Activated naive CD4-positive, alpha-beta T cell treated with anti-CD3 and anti-CD28 coated beads, Interleukin-2, amount 10 ng/mL, durations not matched to agents 7 days and 5 days (primary cell): ENCODE measurements at regions not wholly inside any gene's neighbourhood (a gene's known extent, or its start where the extent isn't known, plus 50 kb on each side); places are given as distances from the start of the nearest gene placed in this dataset.

Source experiments
- CTCF ChIA-PET: fragments of 350-600 bp; sonication (Branson Sonifier 250); formaldehyde crosslinking; loops from one replicate; lab custom pipeline; 2021; ENCODE audit warnings: antibody characterized with exemption; lab: Charles Lee
- DNase-seq: peaks from one replicate; pipeline ENCODE4 v3.0.0-alpha.2; 2020
- H3K27ac Mint-ChIP-seq: one replicate; pipeline ENCODE4 v1.8.0; 2021; ENCODE audit warnings: mild to moderate bottlenecking, moderate library complexity, mixed read lengths
- H3K27me3 Mint-ChIP-seq: one replicate; pipeline ENCODE4 v1.8.0; 2021; ENCODE audit warnings: mild to moderate bottlenecking, mixed read lengths
- H3K36me3 Mint-ChIP-seq: one replicate; pipeline ENCODE4 v1.8.0; 2021; ENCODE audit warnings: mixed read lengths
- H3K4me1 Mint-ChIP-seq: one replicate; pipeline ENCODE4 v1.8.0; 2021; ENCODE audit warnings: mixed read lengths
- H3K4me3 Mint-ChIP-seq: one replicate; pipeline ENCODE4 v1.8.0; 2021; ENCODE audit warnings: mild to moderate bottlenecking, moderate library complexity, mixed read lengths
- H3K9me3 Mint-ChIP-seq: one replicate; pipeline ENCODE4 v1.8.0; 2021; ENCODE audit warnings: mixed read lengths

DNA sequence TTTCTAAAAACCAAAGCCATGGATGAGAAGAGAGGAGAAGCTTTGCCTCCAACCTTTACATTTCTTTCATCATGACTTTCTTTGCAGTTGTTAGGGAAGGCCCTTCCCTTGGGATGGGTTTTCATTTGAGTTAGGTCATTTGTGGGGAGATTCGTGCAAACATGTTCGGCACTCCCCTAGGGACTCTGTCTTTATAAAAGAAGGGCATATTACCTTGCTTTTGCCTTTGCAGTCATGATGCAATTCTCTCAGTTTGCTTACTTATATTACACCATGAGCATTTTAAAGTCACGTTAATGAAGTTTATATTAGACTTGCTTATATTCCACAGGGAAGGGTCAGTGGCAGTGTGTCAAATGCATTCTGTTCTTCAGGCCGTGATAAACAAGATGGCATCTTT lies 289.3 kb upstream of the WWC1 start:
- Mint-ChIP-seq H3K27ac (no peak overlapping the region), H3K9me3 (no peaks in the 10 kb centered on the region), H3K36me3 (no peaks in the 10 kb centered on the region), H3K4me3 (no peak overlapping the region), H3K4me1 (no peaks in the 10 kb centered on the region), H3K27me3 (no peaks in the 10 kb centered on the region)
- CTCF ChIA-PET = no interaction called here
- no peak for DNase-seq

DNA sequence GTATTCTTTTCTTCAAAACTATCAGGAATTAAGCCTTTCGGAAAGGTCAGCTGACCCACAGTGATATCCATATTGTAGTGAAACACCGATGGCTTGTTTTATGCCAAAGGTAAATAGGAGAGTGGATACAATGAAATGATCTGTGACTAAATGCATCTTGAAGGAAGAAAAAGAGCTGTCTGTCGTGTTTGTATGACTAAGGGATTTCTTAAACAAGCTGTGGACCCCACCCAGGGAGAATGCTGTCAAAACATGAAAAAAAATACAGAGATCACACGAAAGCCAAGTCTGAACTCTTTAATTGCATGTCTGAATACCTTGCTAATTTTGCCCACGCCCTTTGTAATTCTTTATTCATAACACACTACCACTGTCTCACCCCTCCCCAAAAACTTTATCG lies 286.4 kb upstream of the WWC1 start:
- Mint-ChIP-seq H3K27ac (no peak overlapping the region), H3K9me3 (no peaks in the 10 kb centered on the region), H3K27me3 (no peaks in the 10 kb centered on the region), H3K4me1 (no peaks in the 10 kb centered on the region), H3K36me3 (no peaks in the 10 kb centered on the region), H3K4me3 (no peak overlapping the region)
- CTCF ChIA-PET = no interaction called here
- no peak for DNase-seq

DNA sequence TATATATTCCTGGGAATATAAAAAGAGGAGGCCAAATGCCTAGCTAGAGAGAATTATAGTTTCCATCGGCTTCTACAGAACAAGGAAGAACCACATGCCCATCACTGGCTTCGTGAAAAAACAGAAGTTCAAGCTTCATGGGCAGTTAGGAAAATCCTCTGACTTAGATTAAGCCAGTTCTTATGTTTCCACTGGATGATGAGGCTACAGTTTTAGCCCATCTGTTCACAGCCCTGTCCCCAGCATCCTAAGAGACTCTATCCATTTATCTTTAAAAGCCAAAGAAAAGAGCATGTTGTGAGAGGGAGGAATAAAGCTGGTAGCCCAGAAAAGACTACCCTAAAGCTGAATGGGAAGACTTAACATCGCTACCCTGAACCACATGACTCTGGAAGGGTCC lies 285.5 kb upstream of the WWC1 start:
- Mint-ChIP-seq H3K27ac (no peak overlapping the region), H3K9me3 (no peaks in the 10 kb centered on the region), H3K36me3 (no peaks in the 10 kb centered on the region), H3K4me1 (no peaks in the 10 kb centered on the region), H3K4me3 (no peak overlapping the region), H3K27me3 (no peaks in the 10 kb centered on the region)
- no peak for DNase-seq
- CTCF ChIA-PET = no interaction called here

DNA sequence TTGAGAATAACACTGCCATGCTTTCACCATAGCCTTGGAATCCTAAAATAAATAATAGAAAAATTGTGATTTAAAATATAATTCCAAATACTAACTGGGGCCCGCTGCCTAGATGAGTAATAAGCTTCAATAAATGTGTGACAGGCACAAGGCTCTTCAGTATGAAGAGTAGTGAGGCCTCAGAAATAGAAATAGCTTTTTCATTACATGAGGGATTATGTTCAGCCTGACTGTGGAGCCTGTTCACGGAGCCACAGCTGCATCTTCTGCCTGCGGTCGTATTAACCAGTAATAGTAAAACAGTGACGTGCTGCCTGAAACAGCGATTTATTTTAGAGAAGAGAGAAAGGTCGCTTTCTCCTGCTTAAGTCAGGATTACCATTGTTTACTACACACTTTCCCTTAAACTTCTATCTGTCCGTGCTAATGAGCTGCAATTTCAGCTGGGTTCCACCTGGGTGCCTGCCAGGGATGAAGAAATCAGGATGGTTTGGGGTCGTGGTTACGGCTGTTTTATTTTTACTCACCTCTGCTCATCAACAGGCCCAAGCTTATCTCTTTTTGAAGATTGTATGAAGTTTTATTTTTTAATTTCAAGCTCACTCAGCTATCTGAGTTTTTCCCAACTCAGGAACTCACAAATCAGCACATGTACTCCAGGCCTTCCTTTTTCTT lies 284.9 kb upstream of the WWC1 start:
- Mint-ChIP-seq H3K4me3 (no peak overlapping the region), H3K9me3 (no peaks in the 10 kb centered on the region), H3K27ac (no peak overlapping the region), H3K27me3 (no peaks in the 10 kb centered on the region), H3K36me3 (no peaks in the 10 kb centered on the region), H3K4me1 (no peaks in the 10 kb centered on the region)
- CTCF ChIA-PET = no interaction called here
- no peak for DNase-seq

DNA sequence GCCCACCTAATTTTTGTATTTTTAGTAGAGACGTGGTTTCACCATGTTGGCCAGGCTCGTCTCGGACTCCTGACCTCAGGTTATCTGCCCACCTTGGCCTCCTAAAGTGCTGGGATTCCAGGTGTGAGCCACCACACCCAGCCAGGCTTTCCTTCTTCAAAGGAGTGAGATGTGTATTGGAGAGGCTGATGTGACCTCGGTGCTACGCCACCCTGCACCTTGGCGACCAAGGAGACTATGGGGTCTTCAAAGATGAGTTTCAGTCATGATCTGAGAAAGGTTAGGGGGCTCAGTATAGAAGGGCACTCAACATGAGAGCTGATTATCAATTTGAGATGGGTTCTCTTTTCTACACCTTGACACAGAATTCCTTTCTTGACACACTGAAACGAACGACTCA lies 284.2 kb upstream of the WWC1 start:
- H3K4me1 Mint-ChIP-seq = no peaks in the 10 kb centered on the region
- DNase-seq = no peak
- CTCF ChIA-PET = no interaction called here
- no peak overlapping the region for H3K4me3 Mint-ChIP-seq
- no peak overlapping the region for H3K27ac Mint-ChIP-seq
- H3K36me3 Mint-ChIP-seq = no peaks in the 10 kb centered on the region
- H3K27me3 Mint-ChIP-seq = no peaks in the 10 kb centered on the region
- no peaks in the 10 kb centered on the region for H3K9me3 Mint-ChIP-seq

DNA sequence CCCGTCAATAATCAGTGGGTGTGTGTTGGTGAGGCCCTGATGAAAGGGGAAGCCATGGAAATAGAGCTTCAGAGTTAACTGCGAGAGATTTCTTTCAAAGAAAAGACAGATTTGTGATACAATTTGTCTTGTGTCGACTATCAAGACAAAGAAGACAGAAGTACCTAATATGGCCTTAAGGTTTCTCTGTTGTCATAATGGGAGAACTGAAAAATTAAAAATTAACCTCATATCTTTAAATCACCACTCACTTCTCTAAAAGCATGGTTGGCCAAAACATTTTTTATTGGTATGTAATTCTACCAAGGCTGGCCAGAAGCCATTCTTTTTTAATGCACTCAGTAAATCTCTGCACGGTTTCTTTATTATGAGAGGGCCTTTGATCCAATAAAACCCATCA lies 282.9 kb upstream of the WWC1 start:
- H3K4me3 Mint-ChIP-seq = no peak overlapping the region
- H3K36me3 Mint-ChIP-seq = no peaks in the 10 kb centered on the region
- no peaks in the 10 kb centered on the region for H3K4me1 Mint-ChIP-seq
- DNase-seq = no peak
- no peak overlapping the region for H3K27ac Mint-ChIP-seq
- no peaks in the 10 kb centered on the region for H3K9me3 Mint-ChIP-seq
- no peaks in the 10 kb centered on the region for H3K27me3 Mint-ChIP-seq
- CTCF ChIA-PET = no interaction called here

DNA sequence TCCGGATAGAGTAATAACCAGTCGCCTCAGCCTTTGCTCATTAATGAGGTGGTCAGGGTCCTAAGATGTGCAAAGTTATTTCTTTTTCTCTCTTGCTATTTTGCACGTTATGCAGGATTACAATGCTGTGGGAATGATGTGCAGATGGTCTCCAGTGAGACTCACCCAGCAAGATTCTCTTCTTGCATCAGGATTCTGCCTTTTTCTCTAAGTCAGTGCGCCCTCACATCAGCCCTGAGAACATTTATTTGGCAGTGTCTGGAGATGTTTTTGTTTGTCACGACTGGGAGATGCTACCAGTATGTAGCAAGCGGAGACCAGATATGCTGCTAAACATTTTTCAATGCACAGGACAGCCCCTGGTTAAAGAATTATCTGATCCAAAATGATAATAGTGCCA lies 280.3 kb upstream of the WWC1 start:
- H3K27ac Mint-ChIP-seq = no peak overlapping the region
- no peaks in the 10 kb centered on the region for H3K27me3 Mint-ChIP-seq
- no peaks in the 10 kb centered on the region for H3K9me3 Mint-ChIP-seq
- H3K4me3 Mint-ChIP-seq = no peak overlapping the region
- CTCF ChIA-PET = no interaction called here
- H3K4me1 Mint-ChIP-seq = no peaks in the 10 kb centered on the region
- no peak for DNase-seq
- H3K36me3 Mint-ChIP-seq = no peaks in the 10 kb centered on the region

DNA sequence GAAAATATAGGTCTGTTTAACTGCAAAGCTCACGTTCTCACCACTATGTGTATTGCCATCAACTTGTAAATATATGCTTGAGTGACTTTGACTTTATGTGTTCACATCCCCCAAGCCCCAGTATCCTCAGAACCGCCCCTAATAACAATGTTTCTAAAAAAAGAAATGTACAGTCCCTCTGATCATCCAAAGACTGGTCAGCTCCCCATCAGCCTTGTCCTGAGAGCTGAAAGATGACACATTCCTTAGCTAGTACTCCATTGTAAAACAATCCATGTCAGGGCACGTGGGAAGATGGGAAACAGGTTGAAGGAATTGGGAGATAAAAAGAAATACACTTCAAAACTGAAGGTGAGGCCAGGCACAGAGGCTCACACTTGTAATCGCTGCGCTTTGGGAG lies 279.4 kb upstream of the WWC1 start:
- no peaks in the 10 kb centered on the region for H3K36me3 Mint-ChIP-seq
- H3K4me3 Mint-ChIP-seq = no peak overlapping the region
- no peak overlapping the region for H3K27ac Mint-ChIP-seq
- no peaks in the 10 kb centered on the region for H3K9me3 Mint-ChIP-seq
- DNase-seq = no peak
- H3K27me3 Mint-ChIP-seq = no peaks in the 10 kb centered on the region
- H3K4me1 Mint-ChIP-seq = no peaks in the 10 kb centered on the region
- CTCF ChIA-PET = no interaction called here

DNA sequence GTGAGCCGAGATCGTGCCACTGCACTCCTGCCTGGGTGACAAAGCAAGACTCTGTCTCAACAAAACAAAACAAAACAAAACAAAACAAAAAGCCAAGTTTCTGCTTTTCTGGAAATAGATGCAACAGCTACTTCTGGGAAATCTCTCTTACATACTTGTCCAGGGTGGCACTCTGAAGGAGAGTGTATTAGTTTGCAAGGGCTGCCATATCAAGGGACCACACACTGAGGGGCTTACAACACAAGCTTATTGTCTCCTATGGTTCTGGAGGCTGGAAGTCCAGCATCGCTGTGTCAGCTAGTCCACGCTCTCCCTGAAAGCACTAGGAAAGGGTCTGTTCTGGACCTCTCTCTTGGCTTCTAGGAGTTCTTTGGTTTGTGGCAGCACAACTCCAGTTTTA lies 277.9 kb upstream of the WWC1 start:
- H3K36me3 Mint-ChIP-seq = no peaks in the 10 kb centered on the region
- CTCF ChIA-PET = no interaction called here
- DNase-seq = no peak
- H3K27ac Mint-ChIP-seq = no peak overlapping the region
- no peaks in the 10 kb centered on the region for H3K27me3 Mint-ChIP-seq
- H3K4me3 Mint-ChIP-seq = no peak overlapping the region
- no peaks in the 10 kb centered on the region for H3K4me1 Mint-ChIP-seq
- no peaks in the 10 kb centered on the region for H3K9me3 Mint-ChIP-seq

DNA sequence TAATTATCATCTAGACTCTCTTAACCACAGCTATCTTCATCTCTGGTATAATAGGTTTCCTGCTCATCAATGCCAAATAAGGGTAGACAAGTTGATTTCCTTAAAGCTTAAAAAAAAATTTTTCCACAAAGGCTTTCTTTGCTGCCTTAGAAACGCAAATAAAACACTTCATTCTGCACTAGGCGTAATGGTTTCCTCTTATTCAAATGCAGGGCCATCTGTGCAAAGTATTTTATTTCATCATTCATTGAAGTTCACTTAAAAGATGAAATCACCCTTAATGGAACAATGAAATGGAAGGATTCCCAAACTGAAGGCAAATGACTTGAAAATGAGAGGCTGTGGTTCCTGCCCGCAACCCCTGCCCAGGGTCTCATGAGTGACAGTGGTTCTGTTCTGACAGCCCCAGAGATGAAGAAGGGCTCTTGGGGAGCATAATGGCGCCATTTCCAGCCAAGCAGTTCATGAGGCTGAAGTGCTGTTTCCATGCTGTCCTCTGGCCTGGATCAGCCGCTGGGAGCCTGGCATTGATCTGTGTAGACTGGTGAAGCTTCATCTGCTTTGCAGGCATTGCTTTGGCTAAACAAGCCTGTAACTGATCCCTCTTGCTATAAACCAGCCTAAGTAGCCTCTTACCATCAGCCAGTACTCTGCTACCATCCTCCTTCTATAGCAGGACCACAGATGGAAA lies 276.9 kb upstream of the WWC1 start:
- H3K4me3 Mint-ChIP-seq = no peak overlapping the region
- H3K4me1 Mint-ChIP-seq = no peaks in the 10 kb centered on the region
- CTCF ChIA-PET = no interaction called here
- H3K27ac Mint-ChIP-seq = no peak overlapping the region
- no peaks in the 10 kb centered on the region for H3K27me3 Mint-ChIP-seq
- DNase-seq = no peak
- H3K9me3 Mint-ChIP-seq = no peaks in the 10 kb centered on the region
- H3K36me3 Mint-ChIP-seq = no peaks in the 10 kb centered on the region

DNA sequence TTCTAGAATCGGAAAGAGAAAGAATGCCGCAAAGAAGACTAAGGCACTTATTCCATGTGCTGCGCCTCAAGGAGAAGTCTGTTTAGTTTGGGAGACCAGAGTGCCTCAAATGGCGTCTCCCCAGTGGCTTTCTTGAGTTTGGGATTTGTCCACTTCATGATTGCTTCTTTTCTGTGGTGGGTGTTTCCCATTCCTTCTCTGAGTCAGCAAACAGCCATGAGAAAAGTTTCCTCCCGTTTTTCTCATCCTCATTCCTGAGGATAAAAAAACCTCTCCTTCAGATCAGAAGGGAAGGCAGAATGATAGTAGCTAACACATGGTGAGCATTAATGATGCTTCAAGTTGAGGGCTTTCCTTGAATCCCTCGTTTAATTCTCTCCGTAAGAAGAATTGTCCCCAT lies 275.9 kb upstream of the WWC1 start:
- H3K27ac Mint-ChIP-seq = no peak overlapping the region
- DNase-seq = no peak
- H3K36me3 Mint-ChIP-seq = no peaks in the 10 kb centered on the region
- no peak overlapping the region for H3K4me3 Mint-ChIP-seq
- CTCF ChIA-PET = no interaction called here
- H3K9me3 Mint-ChIP-seq = no peaks in the 10 kb centered on the region
- no peaks in the 10 kb centered on the region for H3K4me1 Mint-ChIP-seq
- H3K27me3 Mint-ChIP-seq = peaks cover under 1% of the 10 kb centered on the region

DNA sequence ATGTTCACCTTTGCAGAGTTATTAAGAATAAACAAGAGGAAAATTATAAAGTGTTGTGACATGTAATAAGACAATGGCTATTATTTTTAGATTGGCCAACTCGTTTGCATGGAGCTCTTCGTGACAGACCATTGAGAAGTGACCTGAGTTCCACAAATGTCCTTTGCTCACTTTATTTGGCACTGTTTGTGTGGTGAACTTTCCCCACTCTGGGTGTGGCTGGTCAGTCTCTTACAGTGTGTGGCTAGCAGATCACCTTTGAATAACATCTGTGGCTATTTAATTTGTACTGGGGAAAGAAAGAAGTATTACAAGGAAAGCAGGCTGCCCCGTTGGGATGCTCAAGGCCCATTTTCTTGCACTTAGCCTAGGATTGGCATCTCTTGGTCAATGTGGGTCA lies 274.1 kb upstream of the WWC1 start:
- no peak overlapping the region for H3K27ac Mint-ChIP-seq
- H3K36me3 Mint-ChIP-seq = no peaks in the 10 kb centered on the region
- CTCF ChIA-PET = no interaction called here
- H3K9me3 Mint-ChIP-seq = no peaks in the 10 kb centered on the region
- DNase-seq = no peak
- peaks cover 3% of the 10 kb centered on the region for H3K27me3 Mint-ChIP-seq
- H3K4me1 Mint-ChIP-seq = no peaks in the 10 kb centered on the region
- H3K4me3 Mint-ChIP-seq = no peak overlapping the region

DNA sequence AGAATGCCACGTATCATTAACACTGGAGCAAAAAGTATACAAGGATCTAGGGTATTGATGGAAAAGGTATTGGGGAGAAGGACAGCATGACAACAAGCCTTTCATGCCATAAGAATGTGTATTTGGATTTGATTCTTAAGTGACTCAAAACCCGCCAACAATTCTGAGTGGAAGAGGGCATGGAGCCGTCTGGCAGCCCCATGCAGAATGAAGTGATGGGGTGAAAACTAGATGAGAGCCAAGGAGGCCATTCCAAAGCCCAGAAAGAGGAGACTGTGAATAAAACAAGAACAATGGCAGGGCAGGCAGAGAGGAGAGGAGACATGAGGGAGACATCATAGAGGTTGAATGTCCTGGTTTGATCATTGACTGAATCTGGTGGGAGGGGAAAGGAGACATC lies 272.3 kb upstream of the WWC1 start:
- H3K4me3 Mint-ChIP-seq = no peak overlapping the region
- H3K27me3 Mint-ChIP-seq = peaks cover 3% of the 10 kb centered on the region
- H3K36me3 Mint-ChIP-seq = no peaks in the 10 kb centered on the region
- H3K27ac Mint-ChIP-seq = no peak overlapping the region
- H3K9me3 Mint-ChIP-seq = no peaks in the 10 kb centered on the region
- no peak for DNase-seq
- H3K4me1 Mint-ChIP-seq = no peaks in the 10 kb centered on the region
- CTCF ChIA-PET = interaction anchor here (0.7 kb wide), 1 partner anchor 15 kb away, joined by 3 read pairs; no protein-coding TSS in a partner anchor

DNA sequence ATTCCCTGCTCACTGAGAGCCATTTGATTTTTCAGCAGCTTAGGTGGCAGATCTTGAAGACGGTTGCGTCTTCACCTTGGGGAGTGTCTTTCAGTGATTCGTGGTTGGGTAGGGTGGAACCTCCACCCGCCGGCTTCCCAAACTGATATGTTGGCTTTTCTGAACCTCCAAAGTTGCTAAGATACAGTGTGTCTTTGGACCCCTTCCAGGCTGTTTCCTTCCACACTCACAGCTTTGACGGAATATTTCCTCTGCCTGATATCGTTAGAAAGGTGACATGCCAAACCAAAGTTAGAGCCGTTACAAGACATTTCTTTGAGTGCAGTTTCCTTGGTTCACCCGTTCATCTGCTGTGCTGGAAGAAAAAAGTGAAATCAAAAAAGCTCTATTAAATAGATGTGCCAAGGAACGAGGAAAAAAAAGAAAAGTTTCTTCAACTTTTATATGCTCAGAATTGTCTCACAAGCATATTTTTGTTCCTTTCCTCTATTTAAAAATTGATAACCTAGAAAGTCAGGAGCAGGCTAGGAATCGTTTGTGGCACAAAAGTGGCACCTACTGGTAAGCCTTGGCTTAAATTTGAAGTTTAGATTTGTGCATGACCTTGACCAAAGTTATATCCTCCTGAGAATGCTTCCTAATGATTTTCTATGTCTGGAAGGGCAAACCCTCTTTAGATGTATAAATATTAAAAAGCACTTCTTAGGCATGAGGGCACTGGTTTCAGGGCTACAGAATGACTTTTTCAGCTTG lies 270.7 kb upstream of the WWC1 start:
- Mint-ChIP-seq H3K4me3 (no peak overlapping the region), H3K9me3 (no peaks in the 10 kb centered on the region), H3K27ac (no peak overlapping the region), H3K36me3 (no peaks in the 10 kb centered on the region), H3K27me3 (peaks cover 3% of the 10 kb centered on the region), H3K4me1 (no peaks in the 10 kb centered on the region)
- CTCF ChIA-PET = no interaction called here
- DNase-seq = no peak
